Left lung (tissue), 4 donors: ENCODE measurements at regions not wholly inside any gene's neighbourhood (a gene's known extent, or its start where the extent isn't known, plus 50 kb on each side); places are given as distances from the start of the nearest gene placed in this dataset.

Experiments used
- ATAC-seq: fragments of 200-7000 bp; cut with Tn5 transposase; one replicate; pipeline ENCODE4 v1.9.1; 2020; ENCODE audit warnings: moderate library complexity
- DNase-seq, 4 donors: peaks; one replicate each; pipeline ENCODE4 v3.0.0-alpha.2; 2013 to 2020
- H3K27ac ChIP-seq, 2 donors: fragments of 200-600 bp; sonication (generic) in 1 of 2; one replicate each; pipeline versions ENCODE4 v1.5.0 to v1.8.0; 2020 to 2021
- H3K27me3 ChIP-seq, 2 donors: fragments of 200-600 bp; sonication (generic) in 1 of 2; one replicate each; pipeline versions ENCODE4 v1.5.0 to v1.8.0; 2020 to 2021
- H3K36me3 ChIP-seq, 2 donors: fragments of 200-600 bp; sonication (generic) in 1 of 2; one replicate each; pipeline versions ENCODE4 v1.5.0 to v1.8.0; 2020 to 2021
- H3K4me1 ChIP-seq, 2 donors: fragments of 200-600 bp; one replicate each; pipeline ENCODE4 v1.8.0; 2021
- H3K4me3 ChIP-seq, 2 donors: fragments of 200-600 bp; sonication (generic) in 1 of 2; one replicate each; pipeline versions ENCODE4 v1.5.0 to v1.8.0; 2020 to 2021; ENCODE audit warnings: mild to moderate bottlenecking in 1 of 2
- H3K9me3 ChIP-seq, 2 donors: fragments of 200-600 bp; sonication (generic) in 1 of 2; one replicate each; pipeline versions ENCODE4 v1.5.0 to v1.8.0; 2020 to 2021
- CTCF ChIP-seq, 2 donors: fragments of 200-600 bp; sonication (generic) in 1 of 2; IDR thresholded peaks; one replicate each; pipeline versions ENCODE4 v1.5.0 to v1.8.0; 2021; ENCODE audit warnings: antibody characterized with exemption in 2 of 2
- intact Hi-C, 2 donors: fragments of 100-400 bp; cut with DNase I; formaldehyde crosslinking; loops; one replicate each; pipeline versions ENCODE4 v1.11.2 to v1.14.2; 2022
- donor health status: DM: no; HTN: yes; CAD: no.
- donor health status: DM: no; HTN: no; CAD: no.

- H3K36me3 ChIP-seq: no peaks in the 10 kb centered on the region
- no peak overlapping the region for H3K27ac ChIP-seq
- DNase-seq (no peak), ATAC-seq (no peak)
- no peaks in the 10 kb centered on the region for H3K4me1 ChIP-seq
- intact Hi-C loops: no loop called here
- no peak for TF ChIP-seq CTCF (IDR thresholded peaks at IDR 0.05)
- H3K9me3 ChIP-seq: no peaks in the 10 kb centered on the region
- H3K27me3 ChIP-seq: no peaks in the 10 kb centered on the region
- H3K4me3 ChIP-seq: no peak overlapping the region
These were observed 100.3 kb upstream of the RAP1B start for GRCh38 chr12:68510397-68510796.

- intact Hi-C loops: no loop called here
- TF ChIP-seq CTCF (IDR thresholded peaks at IDR 0.05): no peak
- H3K27me3 ChIP-seq: no peaks in the 10 kb centered on the region
These were observed 95.8 kb upstream of the RAP1B start for GRCh38 chr12:68514807-68515411.

GRCh38 chr12:68515793-68516192 lies 94.9 kb upstream of the RAP1B start:
- DNase-seq: no peak
- no peaks in the 10 kb centered on the region for H3K27me3 ChIP-seq
- no peak for ATAC-seq
- no peak overlapping the region for H3K27ac ChIP-seq
- no peaks in the 10 kb centered on the region for H3K36me3 ChIP-seq
- H3K4me3 ChIP-seq: no peak overlapping the region
- no peaks in the 10 kb centered on the region for H3K9me3 ChIP-seq
- no peaks in the 10 kb centered on the region for H3K4me1 ChIP-seq
- no peak for TF ChIP-seq CTCF (IDR thresholded peaks at IDR 0.05)
- intact Hi-C loops: no loop called here

More at GRCh38 chr12:68514807-68515411, 95.8 kb upstream of the RAP1B start:
- Histone ChIP-seq H3K4me3 (no peak overlapping the region), H3K27ac (no peak overlapping the region), H3K9me3 (no peaks in the 10 kb centered on the region), H3K36me3 (no peaks in the 10 kb centered on the region), H3K4me1 (no peaks in the 10 kb centered on the region)
- ATAC-seq (no peak), DNase-seq (no peak)

GRCh38 chr12:68521321-68521839 lies 89.3 kb upstream of the RAP1B start:
- no peak for TF ChIP-seq CTCF (IDR thresholded peaks at IDR 0.05)
- Histone ChIP-seq H3K27me3 (no peaks in the 10 kb centered on the region), H3K4me1 (no peaks in the 10 kb centered on the region), H3K27ac (peak overlapping the region in 1 of 2 donors; percentile 58), H3K36me3 (no peaks in the 10 kb centered on the region), H3K4me3 (no peak overlapping the region), H3K9me3 (no peaks in the 10 kb centered on the region)
- peak; percentile 47 for ATAC-seq
- intact Hi-C loops: no loop called here
- DNase-seq: no peak

GRCh38 chr12:68521848-68522502 lies 88.7 kb upstream of the RAP1B start:
- no peak for TF ChIP-seq CTCF (IDR thresholded peaks at IDR 0.05)
- Histone ChIP-seq H3K4me1 (no peaks in the 10 kb centered on the region), H3K4me3 (no peak overlapping the region), H3K36me3 (no peaks in the 10 kb centered on the region), H3K27me3 (no peaks in the 10 kb centered on the region), H3K27ac (peak overlapping the region in 1 of 2 donors; percentile 58), H3K9me3 (no peaks in the 10 kb centered on the region)
- ATAC-seq (no peak), DNase-seq (no peak)
- intact Hi-C loops: no loop called here
